ENCODE measurements at regions not wholly inside any gene's neighbourhood (a gene's known extent, or its start where the extent isn't known, plus 50 kb on each side); places are given as distances from the start of the nearest gene placed in this dataset.

GRCh38 chr1:172874950-172875349, 175.8 kb downstream of the TNFSF18 start:
- no peak overlapping the region for H3K27ac ChIP-seq (ENCODE audit: low read depth, low read length)
- TF ChIP-seq CTCF (IDR thresholded peaks at IDR 0.05; ENCODE audit: insufficient read depth, low read length, poor library complexity, severe bottlenecking), result no peak
- no peak for TF ChIP-seq EZH2phosphoT487 (conservative IDR thresholded peaks at IDR 0.05; ENCODE audit: low read length)
- no peaks in the 10 kb centered on the region for H3K9me2 ChIP-seq (replicated peaks; ENCODE audit: insufficient read depth, low read length)
- no peaks in the 10 kb centered on the region for H3K36me3 ChIP-seq (ENCODE audit: low read length)
- no peak overlapping the region for H2AFZ ChIP-seq (ENCODE audit: low read depth, low read length, severe bottlenecking)
- H3K27me3 ChIP-seq (ENCODE audit: low read length), result no peaks in the 10 kb centered on the region
- H3K4me2 ChIP-seq (ENCODE audit: low read depth, low read length, poor library complexity, severe bottlenecking), result no peak overlapping the region
- H3F3A ChIP-seq (ENCODE audit: insufficient read depth), result no peaks in the 10 kb centered on the region
- no peaks in the 10 kb centered on the region for H3K79me2 ChIP-seq (ENCODE audit: insufficient read depth, low read length)
- no peaks in the 10 kb centered on the region for H3K9me3 ChIP-seq (ENCODE audit: insufficient read depth, low read length)
- H4K20me1 ChIP-seq (ENCODE audit: low read depth, low read length), result no peaks in the 10 kb centered on the region
- no peak overlapping the region for H3K9ac ChIP-seq (ENCODE audit: low read length)
- no peak overlapping the region for H3K4me3 ChIP-seq (ENCODE audit: insufficient read depth, low read length, poor library complexity, severe bottlenecking)

GRCh38 chr1:172875892-172876291, 174.8 kb downstream of the TNFSF18 start:
- Histone ChIP-seq H3K79me2 (ENCODE audit: insufficient read depth, low read length) (no peaks in the 10 kb centered on the region), H4K20me1 (ENCODE audit: low read depth, low read length) (no peaks in the 10 kb centered on the region), H3K4me3 (ENCODE audit: insufficient read depth, low read length, poor library complexity, severe bottlenecking) (no peak overlapping the region), H2AFZ (ENCODE audit: low read depth, low read length, severe bottlenecking) (no peak overlapping the region), H3K36me3 (ENCODE audit: low read length) (no peaks in the 10 kb centered on the region), H3K27me3 (ENCODE audit: low read length) (no peaks in the 10 kb centered on the region), H3K9me3 (ENCODE audit: insufficient read depth, low read length) (no peaks in the 10 kb centered on the region), H3K9me2 (replicated peaks; ENCODE audit: insufficient read depth, low read length) (no peaks in the 10 kb centered on the region), H3K4me2 (ENCODE audit: low read depth, low read length, poor library complexity, severe bottlenecking) (no peak overlapping the region), H3K27ac (ENCODE audit: low read depth, low read length) (no peak overlapping the region), H3F3A (ENCODE audit: insufficient read depth) (no peaks in the 10 kb centered on the region), H3K9ac (ENCODE audit: low read length) (no peak overlapping the region)
- no peak for TF ChIP-seq CTCF (IDR thresholded peaks at IDR 0.05; ENCODE audit: insufficient read depth, low read length, poor library complexity, severe bottlenecking)
- no peak for TF ChIP-seq EZH2phosphoT487 (conservative IDR thresholded peaks at IDR 0.05; ENCODE audit: low read length)

GRCh38 chr1:172882385-172882784, 168.4 kb downstream of the TNFSF18 start:
- Histone ChIP-seq H3K27me3 (ENCODE audit: low read length) (no peaks in the 10 kb centered on the region), H3K9ac (ENCODE audit: low read length) (no peak overlapping the region), H3K36me3 (ENCODE audit: low read length) (no peaks in the 10 kb centered on the region), H3K9me2 (replicated peaks; ENCODE audit: insufficient read depth, low read length) (no peaks in the 10 kb centered on the region), H3F3A (ENCODE audit: insufficient read depth) (no peaks in the 10 kb centered on the region), H2AFZ (ENCODE audit: low read depth, low read length, severe bottlenecking) (no peak overlapping the region), H3K27ac (ENCODE audit: low read depth, low read length) (no peak overlapping the region), H4K20me1 (ENCODE audit: low read depth, low read length) (no peaks in the 10 kb centered on the region), H3K9me3 (ENCODE audit: insufficient read depth, low read length) (no peaks in the 10 kb centered on the region), H3K4me2 (ENCODE audit: low read depth, low read length, poor library complexity, severe bottlenecking) (no peak overlapping the region), H3K79me2 (ENCODE audit: insufficient read depth, low read length) (no peaks in the 10 kb centered on the region), H3K4me3 (ENCODE audit: insufficient read depth, low read length, poor library complexity, severe bottlenecking) (no peak overlapping the region)
- TF ChIP-seq CTCF (IDR thresholded peaks at IDR 0.05; ENCODE audit: insufficient read depth, low read length, poor library complexity, severe bottlenecking) (no peak), EZH2phosphoT487 (conservative IDR thresholded peaks at IDR 0.05; ENCODE audit: low read length) (no peak)

All from SU-DHL-6 (cell line).